ENCODE measurements at regions not wholly inside any gene's neighbourhood (a gene's known extent, or its start where the extent isn't known, plus 50 kb on each side); places are given as distances from the start of the nearest gene placed in this dataset.

- H3K27ac ChIP-seq (ENCODE audit: extremely low read depth, low read depth, low read length): no peak overlapping the region
- H3K4me3 ChIP-seq (ENCODE audit: low read depth, low read length): no peak overlapping the region
- ChIA-PET POLR2A (no interaction called here), CTCF (no interaction called here)
- H3K36me3 ChIP-seq (ENCODE audit: control insufficient read depth in 2 of 2, insufficient read depth in 1 of 2, low read length in 2 of 2): no peaks in the 10 kb centered on the region
- H3K9me3 ChIP-seq (ENCODE audit: control insufficient read depth, insufficient read depth, low read depth, low read length): no peaks in the 10 kb centered on the region
- TF ChIP-seq, protein P1, sequence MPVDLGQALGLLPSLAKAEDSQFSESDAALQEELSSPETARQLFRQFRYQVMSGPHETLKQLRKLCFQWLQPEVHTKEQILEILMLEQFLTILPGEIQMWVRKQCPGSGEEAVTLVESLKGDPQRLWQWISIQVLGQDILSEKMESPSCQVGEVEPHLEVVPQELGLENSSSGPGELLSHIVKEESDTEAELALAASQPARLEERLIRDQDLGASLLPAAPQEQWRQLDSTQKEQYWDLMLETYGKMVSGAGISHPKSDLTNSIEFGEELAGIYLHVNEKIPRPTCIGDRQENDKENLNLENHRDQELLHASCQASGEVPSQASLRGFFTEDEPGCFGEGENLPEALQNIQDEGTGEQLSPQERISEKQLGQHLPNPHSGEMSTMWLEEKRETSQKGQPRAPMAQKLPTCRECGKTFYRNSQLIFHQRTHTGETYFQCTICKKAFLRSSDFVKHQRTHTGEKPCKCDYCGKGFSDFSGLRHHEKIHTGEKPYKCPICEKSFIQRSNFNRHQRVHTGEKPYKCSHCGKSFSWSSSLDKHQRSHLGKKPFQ (tag by site-specific recombination; IDR thresholded peaks at IDR 0.05): no peak
- H3K4me1 ChIP-seq (ENCODE audit: control insufficient read depth, insufficient read depth, low read length): no peaks in the 10 kb centered on the region
Measured at GRCh38 chr13:46475541-46475991, 77.4 kb upstream of the LRCH1 start.

DNA sequence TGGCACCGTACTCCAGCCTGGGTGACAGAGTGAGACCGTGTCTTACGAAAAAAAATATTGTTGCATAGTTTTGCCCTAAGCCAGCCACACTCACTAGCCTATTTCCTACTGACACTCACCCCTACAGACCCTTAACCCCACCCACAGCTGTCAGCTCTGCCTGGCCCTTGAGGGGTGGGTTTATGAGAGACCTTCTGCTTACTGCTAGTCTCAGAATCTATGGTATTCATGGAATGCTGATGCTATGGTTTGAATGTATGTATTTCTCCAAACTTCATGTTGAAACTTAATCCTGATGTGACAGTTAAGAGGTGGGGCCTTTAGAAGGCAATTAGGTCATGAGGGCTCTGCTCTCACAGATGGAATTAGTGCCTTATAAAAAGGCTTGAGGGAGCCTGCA is 79.2 kb upstream of the LRCH1 start:
- TF ChIP-seq, protein P2, sequence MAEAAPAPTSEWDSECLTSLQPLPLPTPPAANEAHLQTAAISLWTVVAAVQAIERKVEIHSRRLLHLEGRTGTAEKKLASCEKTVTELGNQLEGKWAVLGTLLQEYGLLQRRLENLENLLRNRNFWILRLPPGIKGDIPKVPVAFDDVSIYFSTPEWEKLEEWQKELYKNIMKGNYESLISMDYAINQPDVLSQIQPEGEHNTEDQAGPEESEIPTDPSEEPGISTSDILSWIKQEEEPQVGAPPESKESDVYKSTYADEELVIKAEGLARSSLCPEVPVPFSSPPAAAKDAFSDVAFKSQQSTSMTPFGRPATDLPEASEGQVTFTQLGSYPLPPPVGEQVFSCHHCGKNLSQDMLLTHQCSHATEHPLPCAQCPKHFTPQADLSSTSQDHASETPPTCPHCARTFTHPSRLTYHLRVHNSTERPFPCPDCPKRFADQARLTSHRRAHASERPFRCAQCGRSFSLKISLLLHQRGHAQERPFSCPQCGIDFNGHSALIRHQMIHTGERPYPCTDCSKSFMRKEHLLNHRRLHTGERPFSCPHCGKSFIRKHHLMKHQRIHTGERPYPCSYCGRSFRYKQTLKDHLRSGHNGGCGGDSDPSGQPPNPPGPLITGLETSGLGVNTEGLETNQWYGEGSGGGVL (tag by site-specific recombination; IDR thresholded peaks at IDR 0.05): no peak
- TF ChIP-seq GFI1B (tag by site-specific recombination; IDR thresholded peaks at IDR 0.05): no peak
- no peak for TF ChIP-seq GLIS2 (tag by site-specific recombination; IDR thresholded peaks at IDR 0.05)
- no peak for TF ChIP-seq ZNF354C (tag by site-specific recombination; IDR thresholded peaks at IDR 0.05; ENCODE audit: borderline replicate concordance, low read depth)
- TF ChIP-seq ZFP37 (tag by site-specific recombination; IDR thresholded peaks at IDR 0.05): no peak
- TF ChIP-seq HOXD13 (CRISPR knock-in tag; IDR thresholded peaks at IDR 0.05; ENCODE audit: borderline replicate concordance): no peak
- no peak for TF ChIP-seq ZNF555 (tag by site-specific recombination; conservative IDR thresholded peaks at IDR 0.05)
- no peak for TF ChIP-seq OSR2 (tag by site-specific recombination; IDR thresholded peaks at IDR 0.05)
- TF ChIP-seq ZNF302 (tag by site-specific recombination; IDR thresholded peaks at IDR 0.05; ENCODE audit: low read depth): no peak
- no peak for TF ChIP-seq ZNF776 (tag by site-specific recombination; IDR thresholded peaks at IDR 0.05; ENCODE audit: borderline replicate concordance)
- no peak for TF ChIP-seq ZNF311 (tag by site-specific recombination; IDR thresholded peaks at IDR 0.05; ENCODE audit: borderline replicate concordance)
- Histone ChIP-seq H3K4me1 (ENCODE audit: control insufficient read depth, insufficient read depth, low read length) (peaks cover 3% of the 10 kb centered on the region; the same call in 1 of the 2 replicates), H3K9me3 (ENCODE audit: control insufficient read depth, insufficient read depth, low read depth, low read length) (no peaks in the 10 kb centered on the region), H3K27ac (ENCODE audit: extremely low read depth, low read depth, low read length) (no peak overlapping the region), H3K36me3 (ENCODE audit: control insufficient read depth in 2 of 2, insufficient read depth in 1 of 2, low read length in 2 of 2) (no peaks in the 10 kb centered on the region), H3K4me3 (ENCODE audit: low read depth, low read length) (no peak overlapping the region)
- ChIA-PET POLR2A (no interaction called here), CTCF (no interaction called here)

DNA sequence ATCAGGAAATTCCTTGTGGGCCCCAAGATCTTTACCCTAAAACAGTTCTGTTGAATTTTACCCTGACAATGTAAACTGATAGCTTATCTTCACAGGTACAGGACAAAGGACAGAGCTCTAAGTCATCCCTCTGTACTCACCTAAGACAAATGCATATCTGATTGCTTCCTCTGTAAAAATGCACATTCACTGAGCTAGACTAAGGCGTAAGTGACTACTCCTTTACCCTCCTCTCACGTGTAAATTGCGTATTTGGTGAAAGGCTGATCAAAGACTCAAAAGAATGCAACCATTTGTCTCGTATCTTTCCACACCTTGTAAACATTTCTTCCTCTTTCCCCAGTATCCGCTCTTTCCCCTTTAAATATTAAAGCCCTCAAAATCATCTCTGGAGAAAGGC is 80.6 kb upstream of the LRCH1 start:
- Histone ChIP-seq H3K9me3 (ENCODE audit: control insufficient read depth, insufficient read depth, low read depth, low read length) (no peaks in the 10 kb centered on the region), H3K4me3 (ENCODE audit: low read depth, low read length) (no peak overlapping the region), H3K36me3 (ENCODE audit: control insufficient read depth in 2 of 2, insufficient read depth in 1 of 2, low read length in 2 of 2) (no peaks in the 10 kb centered on the region), H3K27ac (ENCODE audit: extremely low read depth, low read depth, low read length) (no peak overlapping the region), H3K4me1 (ENCODE audit: control insufficient read depth, insufficient read depth, low read length) (peaks cover 5% of the 10 kb centered on the region; the same call in 1 of the 2 replicates)
- POLR2A ChIA-PET: no interaction called here
- CTCF ChIA-PET: no interaction called here
- TF ChIP-seq ZNF214 (tag by site-specific recombination; IDR thresholded peaks at IDR 0.05; ENCODE audit: borderline replicate concordance) (no peak), GLI4 (tag by site-specific recombination; IDR thresholded peaks at IDR 0.05) (no peak), ZNF555 (tag by site-specific recombination; conservative IDR thresholded peaks at IDR 0.05) (no peak), ZBTB21 (tag by site-specific recombination; IDR thresholded peaks at IDR 0.05) (no peak), FEZF1 (tag by site-specific recombination; IDR thresholded peaks at IDR 0.05) (no peak)
- TF ChIP-seq, protein P3, sequence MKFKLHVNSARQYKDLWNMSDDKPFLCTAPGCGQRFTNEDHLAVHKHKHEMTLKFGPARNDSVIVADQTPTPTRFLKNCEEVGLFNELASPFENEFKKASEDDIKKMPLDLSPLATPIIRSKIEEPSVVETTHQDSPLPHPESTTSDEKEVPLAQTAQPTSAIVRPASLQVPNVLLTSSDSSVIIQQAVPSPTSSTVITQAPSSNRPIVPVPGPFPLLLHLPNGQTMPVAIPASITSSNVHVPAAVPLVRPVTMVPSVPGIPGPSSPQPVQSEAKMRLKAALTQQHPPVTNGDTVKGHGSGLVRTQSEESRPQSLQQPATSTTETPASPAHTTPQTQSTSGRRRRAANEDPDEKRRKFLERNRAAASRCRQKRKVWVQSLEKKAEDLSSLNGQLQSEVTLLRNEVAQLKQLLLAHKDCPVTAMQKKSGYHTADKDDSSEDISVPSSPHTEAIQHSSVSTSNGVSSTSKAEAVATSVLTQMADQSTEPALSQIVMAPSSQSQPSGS (tag by site-specific recombination; IDR thresholded peaks at IDR 0.05; ENCODE audit: low read depth): no peak
- TF ChIP-seq, protein P4, sequence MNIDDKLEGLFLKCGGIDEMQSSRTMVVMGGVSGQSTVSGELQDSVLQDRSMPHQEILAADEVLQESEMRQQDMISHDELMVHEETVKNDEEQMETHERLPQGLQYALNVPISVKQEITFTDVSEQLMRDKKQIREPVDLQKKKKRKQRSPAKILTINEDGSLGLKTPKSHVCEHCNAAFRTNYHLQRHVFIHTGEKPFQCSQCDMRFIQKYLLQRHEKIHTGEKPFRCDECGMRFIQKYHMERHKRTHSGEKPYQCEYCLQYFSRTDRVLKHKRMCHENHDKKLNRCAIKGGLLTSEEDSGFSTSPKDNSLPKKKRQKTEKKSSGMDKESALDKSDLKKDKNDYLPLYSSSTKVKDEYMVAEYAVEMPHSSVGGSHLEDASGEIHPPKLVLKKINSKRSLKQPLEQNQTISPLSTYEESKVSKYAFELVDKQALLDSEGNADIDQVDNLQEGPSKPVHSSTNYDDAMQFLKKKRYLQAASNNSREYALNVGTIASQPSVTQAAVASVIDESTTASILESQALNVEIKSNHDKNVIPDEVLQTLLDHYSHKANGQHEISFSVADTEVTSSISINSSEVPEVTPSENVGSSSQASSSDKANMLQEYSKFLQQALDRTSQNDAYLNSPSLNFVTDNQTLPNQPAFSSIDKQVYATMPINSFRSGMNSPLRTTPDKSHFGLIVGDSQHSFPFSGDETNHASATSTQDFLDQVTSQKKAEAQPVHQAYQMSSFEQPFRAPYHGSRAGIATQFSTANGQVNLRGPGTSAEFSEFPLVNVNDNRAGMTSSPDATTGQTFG (tag by site-specific recombination; IDR thresholded peaks at IDR 0.05; ENCODE audit: borderline replicate concordance): no peak
- TF ChIP-seq, protein P5, sequence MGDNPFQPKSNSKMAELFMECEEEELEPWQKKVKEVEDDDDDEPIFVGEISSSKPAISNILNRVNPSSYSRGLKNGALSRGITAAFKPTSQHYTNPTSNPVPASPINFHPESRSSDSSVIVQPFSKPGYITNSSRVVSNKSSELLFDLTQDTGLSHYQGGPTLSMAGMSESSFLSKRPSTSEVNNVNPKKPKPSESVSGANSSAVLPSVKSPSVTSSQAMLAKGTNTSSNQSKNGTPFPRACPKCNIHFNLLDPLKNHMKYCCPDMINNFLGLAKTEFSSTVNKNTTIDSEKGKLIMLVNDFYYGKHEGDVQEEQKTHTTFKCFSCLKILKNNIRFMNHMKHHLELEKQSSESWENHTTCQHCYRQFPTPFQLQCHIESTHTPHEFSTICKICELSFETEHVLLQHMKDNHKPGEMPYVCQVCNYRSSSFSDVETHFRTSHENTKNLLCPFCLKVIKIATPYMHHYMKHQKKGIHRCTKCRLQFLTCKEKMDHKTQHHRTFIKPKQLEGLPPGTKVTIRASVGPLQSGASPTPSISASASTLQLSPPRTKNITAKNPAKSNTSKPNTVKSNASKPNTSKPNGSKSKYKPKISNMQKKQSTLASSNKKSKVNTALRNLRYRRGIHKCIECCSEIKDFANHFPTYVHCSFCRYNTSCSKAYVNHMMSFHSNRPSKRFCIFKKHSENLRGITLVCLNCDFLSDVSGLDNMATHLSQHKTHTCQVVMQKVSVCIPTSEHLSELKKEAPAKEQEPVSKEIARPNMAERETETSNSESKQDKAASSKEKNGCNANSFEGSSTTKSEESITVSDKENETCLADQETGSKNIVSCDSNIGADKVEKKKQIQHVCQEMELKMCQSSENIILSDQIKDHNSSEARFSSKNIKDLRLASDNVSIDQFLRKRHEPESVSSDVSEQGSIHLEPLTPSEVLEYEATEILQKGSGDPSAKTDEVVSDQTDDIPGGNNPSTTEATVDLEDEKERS (tag by site-specific recombination; IDR thresholded peaks at IDR 0.05): no peak
- TF ChIP-seq, protein P1 (tag by site-specific recombination; IDR thresholded peaks at IDR 0.05): no peak
